ENCODE measurements at regions not wholly inside any gene's neighbourhood (a gene's known extent, or its start where the extent isn't known, plus 50 kb on each side); places are given as distances from the start of the nearest gene placed in this dataset.

DNA sequence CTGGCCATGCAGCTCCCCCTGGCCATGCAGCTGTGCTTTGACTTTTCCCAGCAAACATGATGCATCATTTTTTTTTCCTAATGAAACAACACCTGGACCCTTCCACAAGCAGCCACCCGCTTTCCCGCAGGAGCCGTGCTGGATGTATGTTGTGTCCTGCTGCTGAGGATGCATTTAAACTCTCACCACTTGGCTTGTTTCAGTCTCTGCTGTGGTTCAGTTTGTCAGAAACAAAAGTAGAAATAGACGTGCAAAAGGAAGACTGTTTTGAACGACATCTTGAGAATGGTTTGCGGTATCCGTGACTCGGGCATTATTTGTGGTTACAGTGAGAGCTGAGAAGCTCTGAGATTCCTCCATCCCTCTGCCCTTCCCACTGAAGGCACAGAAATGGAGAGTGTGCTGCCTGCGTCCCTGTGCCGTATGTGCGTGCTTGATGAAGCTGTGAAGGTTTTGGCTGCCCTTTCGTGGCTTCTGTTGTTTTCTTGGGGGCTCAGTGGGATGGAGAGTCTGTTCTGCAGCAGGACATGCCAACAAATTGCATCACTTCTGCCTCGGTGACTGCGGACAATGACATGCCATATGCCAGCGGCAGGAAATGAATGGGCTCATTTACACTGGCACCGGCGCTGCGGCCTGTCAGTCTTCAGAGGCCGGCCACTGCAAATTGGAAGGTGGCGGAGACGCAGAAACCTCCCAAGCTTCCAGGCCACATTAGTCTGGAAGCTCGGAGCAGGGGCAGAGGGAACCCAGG is 417.7 kb upstream of the SALL3 start:
- no peak for DNase-seq

- no peak for DNase-seq
These were observed 417.1 kb upstream of the SALL3 start for GRCh38 chr18:78562531-78562961.

GRCh38 chr18:78563110-78563509 is 416.5 kb upstream of the SALL3 start:
- no peak for DNase-seq

DNA sequence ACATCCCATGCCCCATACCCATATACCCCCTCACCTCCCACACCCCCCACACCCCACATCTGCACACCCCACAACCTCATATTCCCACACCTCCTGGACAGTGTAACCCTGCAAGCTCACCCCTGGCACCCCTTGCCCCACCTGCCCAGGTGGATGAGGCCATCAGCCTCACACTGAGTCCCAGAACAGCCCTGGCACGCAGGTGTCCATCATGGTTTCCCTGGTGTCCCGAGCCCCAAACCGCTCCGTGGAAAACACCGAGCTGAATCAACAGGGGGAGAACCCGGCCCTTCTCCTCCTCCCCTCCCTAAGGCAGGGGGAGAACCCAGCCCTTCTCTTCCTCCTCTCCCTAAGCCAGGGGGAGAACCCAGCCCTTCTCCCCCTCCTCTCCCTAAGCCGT is 415.6 kb upstream of the SALL3 start:
- no peak for DNase-seq

- no peak for DNase-seq
These were observed 415.1 kb upstream of the SALL3 start for GRCh38 chr18:78564518-78564917.

GRCh38 chr18:78565240-78565639 is 414.4 kb upstream of the SALL3 start:
- DNase-seq, result no peak

GRCh38 chr18:78566065-78566464 is 413.6 kb upstream of the SALL3 start:
- no peak for DNase-seq

DNA sequence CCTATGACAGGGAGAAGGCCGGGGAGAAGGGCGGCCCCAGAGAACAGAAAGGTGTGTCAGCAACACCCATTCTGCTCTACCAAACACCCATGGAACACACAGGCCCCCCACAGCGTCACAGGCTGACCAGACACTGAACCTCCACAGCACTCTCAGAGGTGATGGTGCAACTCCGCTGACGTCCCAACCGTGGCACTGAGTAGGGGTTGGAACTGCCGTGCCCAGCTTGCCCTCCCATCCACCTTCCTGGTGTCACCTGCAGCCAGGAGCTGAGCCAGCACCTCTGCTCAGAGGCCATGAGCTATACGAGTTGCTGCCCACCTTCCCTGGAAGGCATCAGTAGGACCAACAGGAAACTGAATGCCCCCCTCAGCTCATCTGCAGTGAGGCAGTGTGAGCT is 412.9 kb upstream of the SALL3 start:
- no peak for DNase-seq

- DNase-seq, result no peak
These were observed 408.4 kb upstream of the SALL3 start for GRCh38 chr18:78571063-78571785.

DNA sequence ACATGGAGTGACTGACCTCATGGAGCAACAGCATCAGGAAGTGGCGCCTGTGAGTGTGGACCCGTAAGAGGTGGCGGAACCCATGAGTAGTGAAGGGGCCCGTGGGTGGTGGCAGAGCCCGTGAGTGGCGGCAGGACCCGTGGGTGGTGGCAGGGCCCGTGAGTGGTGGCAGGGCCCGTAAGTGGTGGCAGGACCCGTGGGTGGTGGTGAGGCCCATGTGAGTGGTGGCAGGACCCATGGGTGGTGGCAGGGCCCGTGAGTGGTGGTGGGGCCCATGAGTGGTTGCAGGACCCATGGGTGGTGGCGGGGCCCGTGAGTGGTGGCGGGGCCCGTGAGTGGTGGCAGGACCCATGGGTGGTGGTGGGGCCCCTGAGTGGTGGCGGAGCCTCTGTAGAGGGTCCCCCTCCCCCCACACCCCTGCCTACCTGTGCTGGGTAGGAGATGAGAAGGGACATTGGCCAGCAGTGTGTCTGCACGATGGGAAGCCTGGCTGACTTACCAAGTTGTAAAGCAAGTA is 407.7 kb upstream of the SALL3 start:
- no peak for DNase-seq

GRCh38 chr18:78573773-78574172 is 405.8 kb upstream of the SALL3 start:
- no peak for DNase-seq

DNA sequence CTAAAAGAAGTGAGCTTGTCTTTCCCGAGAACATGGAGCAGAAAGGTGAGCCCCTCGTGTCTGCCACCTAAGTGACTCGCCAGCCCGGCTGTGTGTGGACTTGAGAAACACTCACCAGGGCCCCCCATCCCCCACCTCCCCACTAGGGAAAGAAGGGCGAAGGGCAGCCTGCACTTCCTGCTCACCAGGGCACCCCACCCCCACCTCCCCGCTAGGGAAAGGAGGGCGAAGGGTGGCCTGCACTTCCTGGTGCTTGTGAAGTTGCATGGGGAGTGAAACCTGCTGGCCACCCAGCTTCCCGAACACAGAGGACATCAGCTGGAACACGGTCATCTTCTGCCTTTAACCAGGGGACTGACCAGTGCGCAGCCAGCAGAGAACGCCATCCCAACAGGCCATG is 402.7 kb upstream of the SALL3 start:
- no peak for DNase-seq

DNA sequence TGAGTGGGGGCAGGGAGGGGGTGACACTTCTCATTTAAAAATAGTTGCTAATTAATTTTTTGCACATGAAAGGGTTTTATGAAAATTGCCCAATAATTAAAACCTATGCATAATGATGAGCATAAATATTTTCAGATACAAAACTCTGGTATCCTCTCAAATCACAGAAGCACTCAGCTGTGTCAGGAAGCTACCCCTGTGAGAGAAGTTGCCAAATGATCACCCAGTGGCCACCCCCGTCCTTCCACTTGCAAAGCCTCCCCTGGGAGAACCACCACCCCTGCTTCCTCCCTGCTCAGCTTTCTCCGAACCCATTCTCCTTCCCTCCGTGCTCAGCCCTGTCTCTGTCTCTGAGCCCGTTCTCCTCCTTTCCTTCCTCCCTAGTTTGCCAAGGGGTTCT is 400.2 kb upstream of the SALL3 start:
- no peak for DNase-seq

DNA sequence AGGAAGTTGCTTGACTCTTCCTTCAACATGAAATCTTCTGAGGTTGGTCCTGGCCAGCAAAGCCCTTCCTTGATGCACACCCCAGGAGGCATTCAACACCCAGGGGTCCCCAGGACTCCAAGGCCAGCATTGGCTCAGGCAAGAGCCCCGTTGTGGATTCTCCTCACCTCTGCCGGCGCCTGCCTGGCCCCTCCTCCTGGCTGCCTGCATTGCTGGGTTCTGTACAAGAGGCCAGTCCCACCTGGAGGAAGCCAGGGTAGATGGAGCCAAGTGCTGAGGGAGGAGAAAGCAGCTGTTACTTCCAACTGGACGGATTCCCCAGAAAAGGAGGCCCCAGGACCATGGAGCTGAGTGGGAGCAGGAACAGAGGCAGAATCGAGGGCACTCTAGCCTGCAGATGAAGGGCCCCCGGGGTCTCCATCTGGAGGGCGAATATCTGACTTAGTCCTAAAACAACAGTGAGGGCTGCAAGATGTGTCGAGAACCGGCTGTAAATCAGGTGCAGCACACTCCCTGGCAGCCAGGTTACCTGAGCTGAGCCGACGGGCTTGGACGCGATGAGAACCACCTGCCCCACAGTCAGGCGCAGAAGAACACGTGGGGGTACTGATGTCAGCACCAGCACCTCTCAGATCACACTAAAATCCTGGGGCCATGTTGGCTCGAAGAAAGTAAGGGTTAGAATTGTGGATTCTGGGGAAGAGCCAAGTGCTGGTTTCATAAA is 399.6 kb upstream of the SALL3 start:
- no peak for DNase-seq

- DNase-seq, result no peak
These were observed 398.7 kb upstream of the SALL3 start for GRCh38 chr18:78580835-78581339.

- no peak for DNase-seq
These were observed 397.4 kb upstream of the SALL3 start for GRCh38 chr18:78582181-78582709.

GRCh38 chr18:78582898-78583738 is 396.5 kb upstream of the SALL3 start:
- DNase-seq, result no peak

DNA sequence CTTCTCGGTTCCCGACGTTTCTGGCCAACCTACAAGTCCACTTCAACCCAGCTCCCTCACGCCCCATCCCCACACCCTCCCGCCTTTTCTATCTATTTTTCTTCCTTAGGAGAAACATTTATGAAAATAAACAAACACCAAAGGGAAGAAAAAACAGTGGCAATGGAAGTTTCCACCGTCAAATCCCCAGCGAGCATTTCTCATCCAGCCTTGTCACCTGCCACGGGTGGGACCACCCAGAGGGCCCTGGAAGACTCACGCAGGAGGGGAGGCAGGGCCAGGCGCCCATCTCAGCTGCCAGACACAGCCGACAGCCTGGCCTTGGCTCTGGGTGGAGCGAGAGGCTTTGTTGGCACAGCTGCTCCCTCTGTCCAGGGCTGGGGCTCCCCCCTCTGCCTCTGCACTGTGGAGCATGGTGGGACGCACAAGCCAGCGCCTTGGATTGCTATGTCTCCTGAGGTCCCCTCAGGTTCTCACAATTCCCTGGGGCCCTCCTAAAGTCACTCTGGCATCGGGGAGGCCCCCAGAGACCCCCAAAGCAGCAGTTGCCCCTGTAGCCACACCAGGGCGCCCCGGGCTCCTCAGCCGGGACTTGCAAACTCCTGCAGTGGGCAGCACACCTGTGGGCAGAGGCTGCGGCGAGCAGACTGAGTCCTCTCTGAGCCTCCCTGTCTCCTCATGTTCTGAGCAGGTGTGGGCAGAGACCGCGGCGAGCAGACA is 395.7 kb upstream of the SALL3 start:
- DNase-seq, result no peak

DNA sequence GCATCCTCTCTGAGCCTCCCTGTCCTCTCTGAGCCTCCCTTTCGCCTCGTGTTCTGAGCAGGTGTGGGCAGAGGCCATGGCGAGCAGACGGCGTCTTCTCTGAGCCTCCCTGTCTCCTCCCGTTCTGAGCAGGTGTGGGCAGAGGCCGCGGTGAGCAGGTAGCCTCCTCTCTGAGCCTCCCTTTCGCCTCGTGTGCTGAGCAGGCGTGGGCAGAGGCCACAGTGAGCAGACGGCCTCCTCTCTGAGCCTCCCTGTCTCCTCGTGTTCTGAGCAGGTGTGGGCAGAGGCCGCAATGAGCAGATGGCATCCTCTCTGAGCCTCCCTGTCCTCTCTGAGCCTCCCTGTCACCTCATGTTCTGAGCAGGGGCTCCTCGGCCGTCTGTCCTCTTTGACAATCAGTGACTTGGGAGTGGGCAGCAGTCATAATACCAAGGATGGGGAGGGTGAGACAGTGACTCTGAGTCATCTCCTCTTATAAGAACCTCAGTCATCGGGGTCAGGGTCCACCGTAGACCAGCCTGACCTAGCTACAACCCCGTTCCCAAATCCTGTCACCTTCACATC is 395.1 kb upstream of the SALL3 start:
- no peak for DNase-seq

DNA sequence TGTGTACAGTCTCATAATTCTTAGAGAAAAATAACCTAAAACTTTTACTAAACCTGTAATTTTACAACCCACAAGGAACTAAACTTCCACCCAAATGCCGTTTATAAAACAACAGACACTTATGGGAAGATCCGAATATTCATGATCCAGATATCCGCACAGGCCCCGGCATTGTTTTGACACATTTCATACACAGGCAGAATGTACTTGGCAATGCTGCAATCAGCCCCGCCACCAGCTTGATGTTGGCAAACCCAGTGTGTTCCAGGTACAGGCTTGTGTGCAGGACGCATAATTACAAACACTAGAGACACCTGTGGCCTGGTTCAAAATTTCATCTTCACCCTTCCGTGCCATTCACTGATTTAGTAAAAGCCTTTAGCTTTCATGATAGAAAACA is 393.0 kb upstream of the SALL3 start:
- DNase-seq, result no peak

DNA sequence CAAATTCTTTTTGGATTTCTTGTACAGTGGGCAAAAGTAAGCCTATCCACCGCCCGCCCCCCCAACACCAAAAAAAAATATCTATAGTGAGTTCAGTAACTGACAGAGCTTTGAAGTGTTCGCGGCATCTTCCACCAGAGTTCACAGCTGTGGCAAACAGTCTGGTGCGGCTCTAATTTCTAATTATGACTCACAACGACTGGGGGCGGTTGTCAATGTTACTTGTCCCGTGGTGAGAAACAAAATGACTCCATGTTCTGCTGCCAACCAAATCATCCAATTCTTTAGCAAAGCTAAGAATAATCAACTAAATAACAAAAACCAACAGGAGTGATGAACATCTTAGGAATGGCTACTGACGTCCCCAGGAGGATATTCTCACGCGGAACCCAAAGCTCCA is 392.5 kb upstream of the SALL3 start:
- no peak for DNase-seq

Measured in NCI-H1048 (cell line).